Spleen (tissue), 7 donors: ENCODE measurements at regions not wholly inside any gene's neighbourhood (a gene's known extent, or its start where the extent isn't known, plus 50 kb on each side); places are given as distances from the start of the nearest gene placed in this dataset.

ENCODE experiments used
- CTCF ChIP-seq, 11 experiments: fragments of 200-600 bp in 7 of 11; fragments of 450-650 bp in 4 of 11; sonication (generic) in 4 of 11; IDR thresholded peaks in 8 of 11; conservative IDR thresholded peaks in 3 of 11; 1 replicate in 7 of 11; 2 replicates in 4 of 11; pipeline versions ENCODE4 v1.4.0 to v1.8.0; 2016 to 2021; ENCODE audit warnings: antibody characterized with exemption in 11 of 11, inconsistent platforms in 4 of 11, mild to moderate bottlenecking in 1 of 11
- POLR2A ChIP-seq, 3 donors: fragments of 450-650 bp; IDR thresholded peaks; one replicate each; pipeline ENCODE4 v1.5.1; 2017; ENCODE audit warnings: antibody characterized with exemption in 3 of 3, mild to moderate bottlenecking in 1 of 3
- POLR2AphosphoS5 ChIP-seq, 3 donors: sonication (generic); formaldehyde crosslinking; IDR thresholded peaks; one replicate each; pipeline ENCODE4 v1.5.1; 2017; ENCODE audit warnings: antibody characterized with exemption in 3 of 3
- donor health status: DM: no; HTN: no; CAD: no; lungs with moderate emphysema.
- donor health status: DM: no; HTN: no; CAD: no.
- donor health status: DM: no; HTN: no; CAD: no.

GRCh38 chr12:18807714-18808113, 69.8 kb downstream of the CAPZA3 start:
- TF ChIP-seq POLR2A (IDR thresholded peaks at IDR 0.05) (no peak), CTCF (IDR thresholded peaks at IDR 0.05 in 8 of 11, conservative IDR thresholded peaks at IDR 0.05 in 3 of 11) (no peak), POLR2AphosphoS5 (IDR thresholded peaks at IDR 0.05) (no peak)
